ENCODE measurements at regions not wholly inside any gene's neighbourhood (a gene's known extent, or its start where the extent isn't known, plus 50 kb on each side); places are given as distances from the start of the nearest gene placed in this dataset.

GRCh38 chr4:30901461-30902451, 181.6 kb downstream of the PCDH7 start:
- no peak for TF ChIP-seq FOXM1 (IDR thresholded peaks at IDR 0.05; ENCODE audit: borderline replicate concordance, low read depth)
- TF ChIP-seq REST (IDR thresholded peaks at IDR 0.05; ENCODE audit: low read depth): no peak
- TF ChIP-seq TCF12 (IDR thresholded peaks at IDR 0.05; ENCODE audit: low read depth): no peak
- no peak for TF ChIP-seq EP300 (IDR thresholded peaks at IDR 0.05; ENCODE audit: borderline replicate concordance)
- no peak for TF ChIP-seq NFIC (IDR thresholded peaks at IDR 0.05)
- no peak for TF ChIP-seq YY1 (IDR thresholded peaks at IDR 0.05; ENCODE audit: low read depth)
- no peak for TF ChIP-seq MAX (IDR thresholded peaks at IDR 0.05)
- TF ChIP-seq CREB1 (IDR thresholded peaks at IDR 0.05; ENCODE audit: low read depth): no peak
- no peak for TF ChIP-seq CEBPB (IDR thresholded peaks at IDR 0.05)
- no peak for TF ChIP-seq TEAD4 (IDR thresholded peaks at IDR 0.05)
- no peak for TF ChIP-seq EGR1 (IDR thresholded peaks at IDR 0.05)
- no peak for TF ChIP-seq TAF1 (IDR thresholded peaks at IDR 0.05; ENCODE audit: low read depth)

GRCh38 chr4:30903502-30904214, 183.5 kb downstream of the PCDH7 start:
- TF ChIP-seq EP300 (IDR thresholded peaks at IDR 0.05; ENCODE audit: borderline replicate concordance) (no peak), TCF12 (IDR thresholded peaks at IDR 0.05; ENCODE audit: low read depth) (no peak), TEAD4 (IDR thresholded peaks at IDR 0.05) (no peak), REST (IDR thresholded peaks at IDR 0.05; ENCODE audit: low read depth) (no peak), MAX (IDR thresholded peaks at IDR 0.05) (no peak), RAD21 (IDR thresholded peaks at IDR 0.05; ENCODE audit: low read depth) (no peak), ZBTB7A (IDR thresholded peaks at IDR 0.05; ENCODE audit: low read depth) (no peak), YY1 (IDR thresholded peaks at IDR 0.05; ENCODE audit: low read depth) (no peak), CREB1 (IDR thresholded peaks at IDR 0.05; ENCODE audit: low read depth) (no peak), EGR1 (IDR thresholded peaks at IDR 0.05) (no peak), FOXM1 (IDR thresholded peaks at IDR 0.05; ENCODE audit: borderline replicate concordance, low read depth) (no peak), NFIC (IDR thresholded peaks at IDR 0.05) (no peak)

GRCh38 chr4:30904215-30904555, 184.0 kb downstream of the PCDH7 start:
- TF ChIP-seq NFIC (IDR thresholded peaks at IDR 0.05) (no peak), USF1 (IDR thresholded peaks at IDR 0.05) (no peak), MAX (IDR thresholded peaks at IDR 0.05) (no peak), REST (IDR thresholded peaks at IDR 0.05; ENCODE audit: low read depth) (no peak), FOXM1 (IDR thresholded peaks at IDR 0.05; ENCODE audit: borderline replicate concordance, low read depth) (no peak), RAD21 (IDR thresholded peaks at IDR 0.05; ENCODE audit: low read depth) (no peak), YY1 (IDR thresholded peaks at IDR 0.05; ENCODE audit: low read depth) (no peak), TAF1 (IDR thresholded peaks at IDR 0.05; ENCODE audit: low read depth) (no peak), EGR1 (IDR thresholded peaks at IDR 0.05) (no peak), TCF12 (IDR thresholded peaks at IDR 0.05; ENCODE audit: low read depth) (no peak), CEBPB (IDR thresholded peaks at IDR 0.05) (no peak), CREB1 (IDR thresholded peaks at IDR 0.05; ENCODE audit: low read depth) (no peak), TEAD4 (IDR thresholded peaks at IDR 0.05) (no peak), EP300 (IDR thresholded peaks at IDR 0.05; ENCODE audit: borderline replicate concordance) (no peak), ZBTB7A (IDR thresholded peaks at IDR 0.05; ENCODE audit: low read depth) (no peak)
